ENCODE measurements at regions not wholly inside any gene's neighbourhood (a gene's known extent, or its start where the extent isn't known, plus 50 kb on each side); places are given as distances from the start of the nearest gene placed in this dataset.

DNA sequence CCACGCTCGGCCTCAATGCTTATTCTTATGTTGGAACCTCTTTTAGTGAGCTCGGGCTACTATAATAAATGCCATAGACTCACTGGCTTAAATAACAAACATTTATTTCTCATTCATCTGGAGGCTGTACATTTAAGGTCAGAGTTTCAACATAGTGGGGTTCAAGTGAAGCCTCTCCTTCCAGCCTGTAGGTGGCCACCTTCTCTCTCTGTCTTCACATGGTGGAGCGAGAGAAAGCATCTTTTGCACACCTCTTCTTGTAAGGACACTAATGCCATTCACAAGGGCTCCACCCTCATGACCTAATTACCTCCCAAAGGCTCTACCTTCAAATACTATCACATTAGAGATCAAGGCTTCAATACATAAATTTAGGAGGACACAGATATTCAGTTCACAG lies 520.3 kb upstream of the EPHA6 start:
- CTCF ChIA-PET, result no interaction called here
- no peaks in the 10 kb centered on the region for H3K4me1 Mint-ChIP-seq
- peaks cover 30% of the 10 kb centered on the region for H3K9me3 Mint-ChIP-seq
- POLR2A ChIA-PET, result no interaction called here
- no peaks in the 10 kb centered on the region for H3K27me3 Mint-ChIP-seq (ENCODE audit: low read depth)
- TF ChIP-seq NFE2L1 (CRISPR knock-in tag; IDR thresholded peaks at IDR 0.05) (no peak), HMGA2 (CRISPR knock-in tag; IDR thresholded peaks at IDR 0.05) (no peak)
- TF ChIP-seq, protein P1, sequence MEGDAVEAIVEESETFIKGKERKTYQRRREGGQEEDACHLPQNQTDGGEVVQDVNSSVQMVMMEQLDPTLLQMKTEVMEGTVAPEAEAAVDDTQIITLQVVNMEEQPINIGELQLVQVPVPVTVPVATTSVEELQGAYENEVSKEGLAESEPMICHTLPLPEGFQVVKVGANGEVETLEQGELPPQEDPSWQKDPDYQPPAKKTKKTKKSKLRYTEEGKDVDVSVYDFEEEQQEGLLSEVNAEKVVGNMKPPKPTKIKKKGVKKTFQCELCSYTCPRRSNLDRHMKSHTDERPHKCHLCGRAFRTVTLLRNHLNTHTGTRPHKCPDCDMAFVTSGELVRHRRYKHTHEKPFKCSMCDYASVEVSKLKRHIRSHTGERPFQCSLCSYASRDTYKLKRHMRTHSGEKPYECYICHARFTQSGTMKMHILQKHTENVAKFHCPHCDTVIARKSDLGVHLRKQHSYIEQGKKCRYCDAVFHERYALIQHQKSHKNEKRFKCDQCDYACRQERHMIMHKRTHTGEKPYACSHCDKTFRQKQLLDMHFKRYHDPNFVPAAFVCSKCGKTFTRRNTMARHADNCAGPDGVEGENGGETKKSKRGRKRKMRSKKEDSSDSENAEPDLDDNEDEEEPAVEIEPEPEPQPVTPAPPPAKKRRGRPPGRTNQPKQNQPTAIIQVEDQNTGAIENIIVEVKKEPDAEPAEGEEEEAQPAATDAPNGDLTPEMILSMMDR (IDR thresholded peaks at IDR 0.05), result 0 out of 2 replicates have a peak, but pooled peaks have one; percentile 12
- H3K36me3 Mint-ChIP-seq, result peaks cover 16% of the 10 kb centered on the region
- peak; percentile 22; the same call in 1 of the 2 replicates for ATAC-seq
- no peak overlapping the region for H3K4me3 Mint-ChIP-seq
- no peak overlapping the region for H3K27ac Mint-ChIP-seq
- no peak for DNase-seq (ENCODE audit: low spot score)

DNA sequence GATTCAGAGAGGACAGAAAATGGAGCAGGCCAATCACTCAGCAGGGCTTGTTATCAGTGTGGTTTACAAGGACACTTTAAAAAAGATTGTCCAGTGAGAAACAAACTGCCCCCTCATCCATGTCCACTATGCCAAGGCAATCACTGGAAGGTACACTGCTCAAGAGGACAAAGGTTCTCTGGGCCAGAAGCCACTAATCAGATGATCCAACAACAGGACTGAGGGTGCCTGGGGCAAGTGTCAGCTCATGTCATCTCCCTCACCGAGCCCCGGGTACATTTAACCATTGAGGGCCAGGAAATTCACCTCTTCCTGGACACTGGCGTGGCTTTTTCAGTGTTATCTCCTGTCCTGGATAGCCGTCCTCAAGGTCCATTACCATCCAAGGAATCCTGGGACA lies 513.7 kb upstream of the EPHA6 start:
- Mint-ChIP-seq H3K4me1 (no peaks in the 10 kb centered on the region), H3K27me3 (ENCODE audit: low read depth) (no peaks in the 10 kb centered on the region), H3K9me3 (peaks cover 36% of the 10 kb centered on the region), H3K4me3 (no peak overlapping the region), H3K36me3 (0 out of 2 replicates have a peak, but pooled peaks cover 5% of the 10 kb centered on the region), H3K27ac (no peak overlapping the region)
- ChIA-PET CTCF (no interaction called here), POLR2A (no interaction called here)
- ATAC-seq, result no peak
- TF ChIP-seq ZNF396 (CRISPR knock-in tag; IDR thresholded peaks at IDR 0.05; ENCODE audit: borderline replicate concordance), result no peak
- TF ChIP-seq NR1H2 (CRISPR knock-in tag; IDR thresholded peaks at IDR 0.05), result no peak
- no peak for TF ChIP-seq ZNF317 (CRISPR knock-in tag; IDR thresholded peaks at IDR 0.05; ENCODE audit: borderline replicate concordance, low read depth)
- no peak for TF ChIP-seq JUN (CRISPR knock-in tag; IDR thresholded peaks at IDR 0.05)
- TF ChIP-seq, protein P2, sequence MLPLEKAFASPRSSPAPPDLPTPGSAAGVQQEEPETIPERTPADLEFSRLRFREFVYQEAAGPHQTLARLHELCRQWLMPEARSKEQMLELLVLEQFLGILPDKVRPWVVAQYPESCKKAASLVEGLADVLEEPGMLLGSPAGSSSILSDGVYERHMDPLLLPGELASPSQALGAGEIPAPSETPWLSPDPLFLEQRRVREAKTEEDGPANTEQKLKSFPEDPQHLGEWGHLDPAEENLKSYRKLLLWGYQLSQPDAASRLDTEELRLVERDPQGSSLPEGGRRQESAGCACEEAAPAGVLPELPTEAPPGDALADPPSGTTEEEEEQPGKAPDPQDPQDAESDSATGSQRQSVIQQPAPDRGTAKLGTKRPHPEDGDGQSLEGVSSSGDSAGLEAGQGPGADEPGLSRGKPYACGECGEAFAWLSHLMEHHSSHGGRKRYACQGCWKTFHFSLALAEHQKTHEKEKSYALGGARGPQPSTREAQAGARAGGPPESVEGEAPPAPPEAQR (CRISPR knock-in tag; IDR thresholded peaks at IDR 0.05), result no peak
- TF ChIP-seq, protein P3, sequence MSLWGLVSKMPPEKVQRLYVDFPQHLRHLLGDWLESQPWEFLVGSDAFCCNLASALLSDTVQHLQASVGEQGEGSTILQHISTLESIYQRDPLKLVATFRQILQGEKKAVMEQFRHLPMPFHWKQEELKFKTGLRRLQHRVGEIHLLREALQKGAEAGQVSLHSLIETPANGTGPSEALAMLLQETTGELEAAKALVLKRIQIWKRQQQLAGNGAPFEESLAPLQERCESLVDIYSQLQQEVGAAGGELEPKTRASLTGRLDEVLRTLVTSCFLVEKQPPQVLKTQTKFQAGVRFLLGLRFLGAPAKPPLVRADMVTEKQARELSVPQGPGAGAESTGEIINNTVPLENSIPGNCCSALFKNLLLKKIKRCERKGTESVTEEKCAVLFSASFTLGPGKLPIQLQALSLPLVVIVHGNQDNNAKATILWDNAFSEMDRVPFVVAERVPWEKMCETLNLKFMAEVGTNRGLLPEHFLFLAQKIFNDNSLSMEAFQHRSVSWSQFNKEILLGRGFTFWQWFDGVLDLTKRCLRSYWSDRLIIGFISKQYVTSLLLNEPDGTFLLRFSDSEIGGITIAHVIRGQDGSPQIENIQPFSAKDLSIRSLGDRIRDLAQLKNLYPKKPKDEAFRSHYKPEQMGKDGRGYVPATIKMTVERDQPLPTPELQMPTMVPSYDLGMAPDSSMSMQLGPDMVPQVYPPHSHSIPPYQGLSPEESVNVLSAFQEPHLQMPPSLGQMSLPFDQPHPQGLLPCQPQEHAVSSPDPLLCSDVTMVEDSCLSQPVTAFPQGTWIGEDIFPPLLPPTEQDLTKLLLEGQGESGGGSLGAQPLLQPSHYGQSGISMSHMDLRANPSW (CRISPR knock-in tag; conservative IDR thresholded peaks at IDR 0.05; ENCODE audit: low read depth), result no peak
- TF ChIP-seq, protein P4, sequence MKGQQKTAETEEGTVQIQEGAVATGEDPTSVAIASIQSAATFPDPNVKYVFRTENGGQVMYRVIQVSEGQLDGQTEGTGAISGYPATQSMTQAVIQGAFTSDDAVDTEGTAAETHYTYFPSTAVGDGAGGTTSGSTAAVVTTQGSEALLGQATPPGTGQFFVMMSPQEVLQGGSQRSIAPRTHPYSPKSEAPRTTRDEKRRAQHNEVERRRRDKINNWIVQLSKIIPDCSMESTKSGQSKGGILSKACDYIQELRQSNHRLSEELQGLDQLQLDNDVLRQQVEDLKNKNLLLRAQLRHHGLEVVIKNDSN (CRISPR knock-in tag; IDR thresholded peaks at IDR 0.05), result no peak
- no peak for TF ChIP-seq ZNF671 (CRISPR knock-in tag; IDR thresholded peaks at IDR 0.05)
- TF ChIP-seq, protein P5, sequence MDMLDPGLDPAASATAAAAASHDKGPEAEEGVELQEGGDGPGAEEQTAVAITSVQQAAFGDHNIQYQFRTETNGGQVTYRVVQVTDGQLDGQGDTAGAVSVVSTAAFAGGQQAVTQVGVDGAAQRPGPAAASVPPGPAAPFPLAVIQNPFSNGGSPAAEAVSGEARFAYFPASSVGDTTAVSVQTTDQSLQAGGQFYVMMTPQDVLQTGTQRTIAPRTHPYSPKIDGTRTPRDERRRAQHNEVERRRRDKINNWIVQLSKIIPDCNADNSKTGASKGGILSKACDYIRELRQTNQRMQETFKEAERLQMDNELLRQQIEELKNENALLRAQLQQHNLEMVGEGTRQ (CRISPR knock-in tag; IDR thresholded peaks at IDR 0.05), result no peak
- TF ChIP-seq, protein P6, sequence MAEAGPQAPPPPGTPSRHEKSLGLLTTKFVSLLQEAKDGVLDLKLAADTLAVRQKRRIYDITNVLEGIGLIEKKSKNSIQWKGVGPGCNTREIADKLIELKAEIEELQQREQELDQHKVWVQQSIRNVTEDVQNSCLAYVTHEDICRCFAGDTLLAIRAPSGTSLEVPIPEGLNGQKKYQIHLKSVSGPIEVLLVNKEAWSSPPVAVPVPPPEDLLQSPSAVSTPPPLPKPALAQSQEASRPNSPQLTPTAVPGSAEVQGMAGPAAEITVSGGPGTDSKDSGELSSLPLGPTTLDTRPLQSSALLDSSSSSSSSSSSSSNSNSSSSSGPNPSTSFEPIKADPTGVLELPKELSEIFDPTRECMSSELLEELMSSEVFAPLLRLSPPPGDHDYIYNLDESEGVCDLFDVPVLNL (CRISPR knock-in tag; IDR thresholded peaks at IDR 0.05; ENCODE audit: borderline replicate concordance, low read depth), result no peak
- TF ChIP-seq NFYB (CRISPR knock-in tag; conservative IDR thresholded peaks at IDR 0.05; ENCODE audit: low read depth), result no peak
- no peak for TF ChIP-seq OVOL2 (CRISPR knock-in tag; IDR thresholded peaks at IDR 0.05; ENCODE audit: borderline replicate concordance)
- no peak for TF ChIP-seq TCF7 (CRISPR knock-in tag; IDR thresholded peaks at IDR 0.05; ENCODE audit: low read depth)
- DNase-seq (ENCODE audit: low spot score), result no peak

All from WTC11 (cell line).